Skeletal muscle tissue (tissue), 3 donors: ENCODE measurements at regions not wholly inside any gene's neighbourhood (a gene's known extent, or its start where the extent isn't known, plus 50 kb on each side); places are given as distances from the start of the nearest gene placed in this dataset.
"Not testable (repeated sequence)": the region's sequence is repeated elsewhere in the genome, so short reads cannot be mapped to it uniquely, and the experiment has no call there.

Source experiments
- H3K27ac ChIP-seq: one replicate; pipeline ENCODE4 v1.7.0; 2013; ENCODE audit warnings: mild to moderate bottlenecking, low read depth, low read length, inconsistent platforms
- H3K27me3 ChIP-seq, 3 donors: one replicate each; pipeline ENCODE4 v1.7.0; 2013; ENCODE audit warnings: low read length in 3 of 3; ENCODE audit not compliant: control insufficient read depth in 3 of 3, insufficient read depth in 3 of 3
- H3K36me3 ChIP-seq, 3 donors: one replicate each; pipeline ENCODE4 v1.7.0; 2013; ENCODE audit warnings: low read length in 3 of 3; ENCODE audit not compliant: control insufficient read depth in 3 of 3, insufficient read depth in 3 of 3
- H3K4me1 ChIP-seq, 3 donors: one replicate each; pipeline ENCODE4 v1.7.0; 2013; ENCODE audit warnings: low read length in 3 of 3, mild to moderate bottlenecking in 3 of 3; ENCODE audit not compliant: control insufficient read depth in 3 of 3, insufficient read depth in 3 of 3
- H3K4me3 ChIP-seq, 3 donors: one replicate each; pipeline ENCODE4 v1.7.0; 2013; ENCODE audit warnings: low read length in 3 of 3
- H3K9ac ChIP-seq, 3 donors: one replicate each; pipeline ENCODE4 v1.7.0; 2013; ENCODE audit warnings: low read length in 3 of 3, mild to moderate bottlenecking in 3 of 3, moderate library complexity in 2 of 3, low read depth in 1 of 3
- H3K9me3 ChIP-seq, 3 donors: one replicate each; pipeline ENCODE4 v1.7.0; 2013; ENCODE audit warnings: low read length in 3 of 3; ENCODE audit not compliant: control insufficient read depth in 3 of 3
- donor health status: Osteomylitis.

DNA sequence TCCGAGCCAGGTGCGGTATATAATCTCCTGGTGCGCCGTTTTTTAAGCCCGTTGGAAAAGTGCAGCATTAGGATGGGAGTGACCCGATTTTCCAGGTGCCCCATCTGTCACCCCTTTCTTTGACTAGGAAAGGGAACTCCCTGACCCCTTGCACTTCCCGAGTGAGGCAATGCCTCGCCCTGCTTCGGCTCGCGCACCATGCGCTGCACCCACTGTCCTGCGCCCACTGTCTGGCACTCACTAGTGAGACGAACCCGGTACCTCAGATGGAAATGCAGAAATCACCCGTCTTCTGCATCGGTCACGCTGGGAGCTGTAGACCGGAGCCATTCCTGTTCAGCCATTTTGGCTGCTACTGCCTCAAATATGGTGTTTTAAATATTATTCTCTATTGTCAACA is 198.0 kb downstream of the MEIS1 start:
- H3K9me3 ChIP-seq, H3K4me3 ChIP-seq, H3K9ac ChIP-seq, H3K27me3 ChIP-seq, H3K27ac ChIP-seq, H3K36me3 ChIP-seq, H3K4me1 ChIP-seq: not testable (repeated sequence)

DNA sequence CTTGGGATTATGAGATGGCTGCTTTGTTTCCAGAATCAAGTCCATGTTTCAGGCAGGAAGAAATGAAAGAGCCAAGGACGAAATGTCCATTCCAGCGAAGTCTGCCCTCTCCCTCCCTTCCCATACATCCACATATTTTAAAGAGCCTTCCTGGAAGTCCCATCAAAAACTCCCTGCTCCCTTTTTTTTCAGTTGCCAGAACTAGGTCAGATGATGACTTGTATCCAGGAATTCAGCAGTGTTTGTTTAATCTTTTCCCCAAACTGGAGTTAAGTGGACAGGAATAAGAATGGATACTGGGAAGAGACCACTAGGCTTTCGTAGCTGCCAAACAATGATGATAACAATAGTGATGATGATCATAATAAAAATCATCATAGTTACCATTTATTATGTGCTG is 198.7 kb downstream of the MEIS1 start:
- H3K9ac ChIP-seq, result no peak overlapping the region
- no peak overlapping the region for H3K27ac ChIP-seq
- H3K4me3 ChIP-seq, result no peak overlapping the region
- H3K36me3 ChIP-seq, result no peaks in the 10 kb centered on the region
- H3K27me3 ChIP-seq, result no peaks in the 10 kb centered on the region
- H3K9me3 ChIP-seq, result no peaks in the 10 kb centered on the region
- H3K4me1 ChIP-seq, result no peaks in the 10 kb centered on the region

DNA sequence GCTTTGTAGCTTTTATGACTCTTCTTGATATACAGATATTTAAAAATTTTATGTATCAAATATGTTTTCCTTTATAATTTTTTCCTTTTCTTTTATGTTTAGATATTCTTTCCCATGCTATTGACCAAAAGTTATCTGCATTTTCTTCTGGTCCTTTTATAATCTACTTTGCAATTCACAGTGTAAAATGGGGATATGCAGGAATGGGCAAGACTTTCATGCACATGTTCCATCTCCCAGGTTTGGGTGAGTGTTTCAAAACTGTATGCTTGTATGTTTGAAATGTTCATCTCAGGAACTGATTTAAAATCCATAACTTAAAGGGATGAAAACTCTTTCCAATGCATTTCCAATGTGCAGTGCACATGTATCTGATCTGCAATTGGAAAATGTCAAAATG is 199.9 kb downstream of the MEIS1 start:
- no peaks in the 10 kb centered on the region for H3K9me3 ChIP-seq
- no peak overlapping the region for H3K4me3 ChIP-seq
- H3K36me3 ChIP-seq, result no peaks in the 10 kb centered on the region
- no peaks in the 10 kb centered on the region for H3K27me3 ChIP-seq
- no peak overlapping the region for H3K27ac ChIP-seq
- H3K4me1 ChIP-seq, result no peaks in the 10 kb centered on the region
- no peak overlapping the region for H3K9ac ChIP-seq

DNA sequence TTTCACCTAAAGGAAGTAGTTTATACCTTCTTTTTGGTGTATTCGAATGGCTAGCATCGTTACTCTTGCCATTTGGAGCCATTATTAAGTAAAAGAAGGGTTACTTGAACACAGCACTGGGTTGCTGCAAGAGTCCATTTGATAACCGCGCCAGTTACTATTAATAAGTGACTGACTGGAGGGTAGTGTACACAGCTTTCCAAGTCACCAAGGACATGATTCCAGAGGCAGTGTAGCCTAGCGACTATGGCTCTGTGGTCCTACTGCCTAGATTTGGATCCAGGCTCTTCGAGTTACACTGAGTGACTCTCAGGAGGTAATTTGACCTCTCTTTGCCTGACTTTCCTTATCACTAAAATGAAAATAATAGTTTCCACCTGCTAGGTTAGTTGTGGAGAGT is 206.8 kb downstream of the MEIS1 start:
- Histone ChIP-seq H3K9me3 (no peaks in the 10 kb centered on the region), H3K9ac (no peak overlapping the region), H3K36me3 (no peaks in the 10 kb centered on the region), H3K4me1 (no peaks in the 10 kb centered on the region), H3K4me3 (no peak overlapping the region), H3K27ac (no peak overlapping the region), H3K27me3 (no peaks in the 10 kb centered on the region)

DNA sequence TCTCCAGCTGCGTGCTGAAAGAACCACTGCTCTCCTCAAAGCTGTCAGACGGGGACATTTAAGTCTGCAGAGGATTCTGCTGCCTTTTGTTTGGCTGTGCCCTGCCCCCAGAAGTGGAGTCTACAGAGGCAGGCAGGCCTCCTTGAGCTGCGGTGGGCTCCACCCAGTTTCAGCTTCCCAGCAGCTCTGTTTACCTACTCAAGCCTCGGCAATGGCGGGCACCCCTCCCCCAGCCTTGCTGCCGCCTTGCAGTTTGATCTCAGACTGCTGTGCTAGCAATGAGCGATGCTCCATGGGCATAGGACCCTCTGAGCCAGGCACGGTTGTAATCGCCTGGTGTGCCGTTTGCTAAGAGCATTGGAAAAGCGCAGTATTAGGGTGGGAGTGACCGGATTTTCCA is 213.2 kb downstream of the MEIS1 start:
- H3K27me3 ChIP-seq, H3K4me3 ChIP-seq, H3K4me1 ChIP-seq, H3K9ac ChIP-seq, H3K36me3 ChIP-seq, H3K27ac ChIP-seq, H3K9me3 ChIP-seq: not testable (repeated sequence)

DNA sequence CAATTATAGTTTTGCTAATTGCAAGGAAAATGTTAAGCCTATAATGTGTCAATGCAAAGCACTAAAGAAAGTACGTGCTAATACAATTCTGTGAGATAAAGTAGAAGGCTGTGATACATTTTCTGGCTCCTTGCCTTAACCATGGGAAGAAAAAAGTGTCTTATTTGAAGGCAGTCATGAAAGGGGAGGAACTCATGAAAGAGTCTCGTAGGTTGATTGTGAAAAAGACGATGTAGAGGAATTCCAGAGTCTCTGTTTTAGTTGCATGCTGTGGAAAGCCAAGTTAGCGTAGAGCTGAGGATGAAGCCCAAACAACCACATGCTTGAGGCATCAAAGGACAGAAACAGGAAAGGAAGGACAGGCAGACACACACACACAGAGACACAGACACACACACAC is 214.1 kb downstream of the MEIS1 start:
- Histone ChIP-seq H3K36me3 (no peaks in the 10 kb centered on the region), H3K27me3 (peaks cover 0 to 4% (median 0%) of the 10 kb centered on the region in 3 donors), H3K4me1 (no peaks in the 10 kb centered on the region), H3K9ac (no peak overlapping the region), H3K4me3 (no peak overlapping the region), H3K9me3 (peaks cover 0 to 3% (median 2%) of the 10 kb centered on the region in 3 donors), H3K27ac (no peak overlapping the region)

DNA sequence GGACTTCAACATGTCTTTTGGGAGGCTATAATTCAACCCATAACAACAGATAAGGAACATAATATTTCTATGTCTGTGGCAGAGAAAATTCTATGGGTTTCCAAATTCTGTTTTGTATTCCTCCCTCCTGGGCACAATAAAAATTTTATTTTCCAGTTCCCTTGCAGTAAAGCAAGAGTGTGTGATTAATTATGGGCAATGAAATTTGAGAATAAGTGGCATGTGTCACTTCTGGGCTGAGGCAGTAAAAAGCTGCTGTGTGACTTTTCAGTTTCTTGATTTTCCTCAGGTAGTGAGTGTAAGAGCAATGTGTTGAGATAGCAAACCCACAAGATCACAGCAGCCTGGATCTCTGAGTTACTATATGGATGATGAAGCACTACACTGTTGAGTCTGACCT is 216.4 kb downstream of the MEIS1 start:
- no peaks in the 10 kb centered on the region for H3K36me3 ChIP-seq
- no peak overlapping the region for H3K4me3 ChIP-seq
- H3K9ac ChIP-seq, result no peak overlapping the region
- no peaks in the 10 kb centered on the region for H3K4me1 ChIP-seq
- H3K27ac ChIP-seq, result no peak overlapping the region
- H3K9me3 ChIP-seq, result peaks cover 0 to 3% (median 2%) of the 10 kb centered on the region in 3 donors
- H3K27me3 ChIP-seq, result peaks cover 0 to 4% (median 0%) of the 10 kb centered on the region in 3 donors

DNA sequence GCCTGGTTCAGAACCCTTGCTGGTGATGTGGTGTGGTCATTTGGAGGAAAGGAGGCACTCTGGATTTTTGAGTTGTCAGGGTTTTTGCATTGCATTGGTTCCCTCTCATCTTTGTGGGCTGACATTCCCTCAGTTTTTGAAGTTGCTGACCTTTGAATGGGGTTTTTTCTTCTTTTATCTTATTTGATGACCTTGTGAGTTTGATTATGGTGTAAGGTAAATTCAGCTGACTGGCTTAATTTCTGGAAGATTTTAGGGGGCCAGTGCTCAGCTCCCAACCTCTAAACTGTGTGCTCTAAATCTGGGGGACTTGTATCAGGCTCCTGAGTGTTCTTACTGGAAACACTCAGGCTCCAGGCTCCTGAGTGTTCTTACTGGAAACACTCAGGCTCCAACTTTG is 225.9 kb downstream of the MEIS1 start:
- no peak overlapping the region for H3K27ac ChIP-seq
- H3K9ac ChIP-seq, result no peak overlapping the region
- peaks cover 0 to 2% (median 0%) of the 10 kb centered on the region in 3 donors for H3K9me3 ChIP-seq
- no peaks in the 10 kb centered on the region for H3K4me1 ChIP-seq
- H3K4me3 ChIP-seq, result no peak overlapping the region
- H3K36me3 ChIP-seq, result no peaks in the 10 kb centered on the region
- H3K27me3 ChIP-seq, result peaks cover 0 to 5% (median 0%) of the 10 kb centered on the region in 3 donors

DNA sequence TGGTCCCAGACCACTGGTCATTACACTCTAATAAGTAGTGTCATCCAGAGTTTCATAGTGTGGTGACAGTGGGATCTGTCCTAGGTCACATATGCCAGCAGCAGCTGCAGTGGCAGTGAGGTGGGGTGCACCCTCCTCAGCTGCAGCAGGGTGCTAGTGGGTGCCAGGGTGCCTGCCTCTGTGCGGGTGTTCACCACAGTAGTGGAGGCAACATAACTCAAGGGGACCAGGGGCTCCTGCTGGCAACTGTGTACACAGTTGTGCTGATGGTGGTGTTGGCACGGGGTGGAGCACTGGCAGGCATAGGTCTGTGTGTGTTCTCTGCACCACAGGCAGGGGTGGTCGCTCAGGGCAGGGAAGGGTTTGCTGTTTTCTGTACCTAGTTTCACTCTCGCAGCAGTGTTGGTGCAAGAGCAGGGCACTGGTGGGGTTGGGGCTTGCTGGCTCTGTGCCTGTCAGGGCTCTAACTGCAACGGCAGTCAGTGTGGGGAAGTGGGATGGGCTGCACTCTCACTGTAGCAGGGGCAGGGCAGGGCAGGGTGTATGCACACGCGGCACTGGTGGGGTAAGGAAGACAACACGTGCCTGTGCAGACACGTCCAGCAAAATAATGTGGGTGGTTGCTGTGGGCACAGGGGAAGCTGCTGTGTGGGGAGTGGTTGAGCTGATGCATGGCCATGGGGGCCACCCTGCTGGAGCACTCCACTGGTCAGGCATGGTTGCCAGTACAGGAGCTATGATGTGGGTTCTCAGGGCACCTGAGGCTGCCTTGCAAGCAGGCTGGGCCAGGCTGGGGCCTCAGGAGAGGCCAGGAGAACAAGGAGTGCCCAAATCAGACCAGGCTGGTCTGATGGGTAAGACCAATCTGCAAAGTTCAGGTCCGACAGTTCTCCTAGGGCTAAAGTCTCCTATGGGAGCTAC is 226.6 kb downstream of the MEIS1 start:
- H3K4me3 ChIP-seq, result no peak overlapping the region
- no peak overlapping the region for H3K9ac ChIP-seq
- H3K4me1 ChIP-seq, result no peaks in the 10 kb centered on the region
- peaks cover 0 to 5% (median 0%) of the 10 kb centered on the region in 3 donors for H3K27me3 ChIP-seq
- H3K9me3 ChIP-seq, result peaks cover 0 to 2% (median 0%) of the 10 kb centered on the region in 3 donors
- H3K36me3 ChIP-seq, result no peaks in the 10 kb centered on the region
- H3K27ac ChIP-seq, result no peak overlapping the region

DNA sequence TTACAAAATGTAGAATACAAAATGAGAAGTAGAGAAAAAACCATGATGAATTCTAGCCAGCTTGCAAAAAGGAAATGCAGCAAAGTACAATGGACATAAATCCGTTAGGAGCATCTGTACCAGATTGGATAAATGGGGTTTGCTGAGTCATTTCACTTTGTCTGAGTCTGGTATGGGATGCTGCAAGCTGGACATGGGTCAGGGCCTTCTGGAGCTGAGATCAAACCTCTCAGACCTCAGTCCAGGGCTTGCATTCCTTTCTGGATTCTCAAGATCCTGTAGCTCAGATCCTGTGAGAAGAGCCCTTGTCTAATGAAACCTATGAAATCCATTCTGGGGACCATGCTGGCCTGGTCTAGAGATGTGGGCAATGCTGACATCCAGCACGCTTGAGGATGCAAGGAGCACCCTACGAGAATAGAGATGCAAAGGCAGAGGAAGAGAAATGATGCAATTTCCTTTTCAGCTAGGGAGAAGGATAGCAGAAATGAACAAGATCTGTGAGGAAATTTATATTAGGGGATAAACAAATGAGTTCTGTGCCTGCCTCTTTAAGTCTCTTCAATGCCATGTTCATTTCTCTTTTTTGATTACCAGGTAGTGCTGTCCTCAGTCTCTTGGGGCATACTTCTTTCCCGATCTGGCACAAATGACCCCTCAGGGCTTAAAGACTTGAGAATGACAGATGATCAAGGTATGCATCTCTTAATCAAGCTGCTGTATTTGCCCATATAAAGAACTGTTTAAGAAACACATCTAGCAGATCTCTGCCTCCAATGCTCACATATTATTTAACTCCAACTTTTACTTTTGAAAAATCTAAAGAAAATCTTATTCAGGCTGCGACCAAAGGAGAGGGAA is 230.4 kb downstream of the MEIS1 start:
- H3K4me1 ChIP-seq, result no peaks in the 10 kb centered on the region

More for the DNA sequence above, 230.4 kb downstream of the MEIS1 start:
- peaks cover 0 to 5% (median 2%) of the 10 kb centered on the region in 3 donors for H3K27me3 ChIP-seq
- no peaks in the 10 kb centered on the region for H3K36me3 ChIP-seq
- H3K27ac ChIP-seq, result no peak overlapping the region
- H3K9me3 ChIP-seq, result peaks cover 0 to 2% (median 0%) of the 10 kb centered on the region in 3 donors
- no peak overlapping the region for H3K4me3 ChIP-seq
- no peak overlapping the region for H3K9ac ChIP-seq
